GM12878 (cell line): ENCODE measurements at regions not wholly inside any gene's neighbourhood (a gene's known extent, or its start where the extent isn't known, plus 50 kb on each side); places are given as distances from the start of the nearest gene placed in this dataset.

Source experiments
- ATAC-seq: fragments of 200-7000 bp; cut with Tn5 transposase; 3 replicates; pipeline ENCODE4 v1.9.1; 2020; ENCODE audit warnings: mild to moderate bottlenecking, moderate library complexity
- BruUV-seq: library from RNA; stranded (reverse); fragments of 400-500 nt; replicated peaks from 2 replicates; lab custom pipeline; 2021; lab: Mats Ljungman, UMichigan
- CTCF ChIA-PET: fragments of 300-600 bp; sonication (Branson Sonifier 250); formaldehyde crosslinking; extraction: SDS; loops from one replicate; lab custom pipeline; 2021; ENCODE audit warnings: inconsistent platforms; lab: Yijun Ruan, JAX
- POLR2A ChIA-PET: fragments of 350-600 bp; formaldehyde crosslinking; extraction: SDS; loops from one replicate; lab custom pipeline; 2021; ENCODE audit warnings: inconsistent platforms; lab: Charles Lee
- RAD21 ChIA-PET: fragments of 300-600 bp; sonication (Branson Sonifier 250); formaldehyde crosslinking; loops from one replicate; lab custom pipeline; 2023; ENCODE audit warnings: antibody characterized with exemption; ENCODE audit not compliant: unreplicated experiment; lab: Charles Lee
- SMC1A ChIA-PET: fragments of 300-600 bp; sonication (Branson Sonifier 250); formaldehyde crosslinking; loops from one replicate; lab custom pipeline; 2023; ENCODE audit not compliant: unreplicated experiment, uncharacterized antibody; lab: Charles Lee
- DNase-seq: peaks from one replicate; pipeline ENCODE4 v3.0.0-alpha.2; 2011; ENCODE audit warnings: low read depth, low spot score
- FAIRE-seq: peaks from 3 replicates; lab custom pipeline; 2011; peaks lifted over from hg19 to GRCh38; lab: Jason Lieb, UNC
- H2AFZ ChIP-seq: 2 replicates; pipeline ENCODE4 v1.6.0; 2011; ENCODE audit warnings: low read depth, low read length, control low read depth; ENCODE audit not compliant: control insufficient read depth
- H3K27ac ChIP-seq: 2 replicates; pipeline ENCODE4 v1.5.1; 2011; ENCODE audit warnings: control low read depth; ENCODE audit not compliant: control insufficient read depth, insufficient read depth
- H3K27me3 ChIP-seq, 2 experiments: replicated peaks in 1 of 2; 2 replicates each; pipeline versions ENCODE4 v1.6.0 to v1.6.1; 2011; ENCODE audit warnings: low read length in 1 of 2; ENCODE audit not compliant: control insufficient read depth in 2 of 2, insufficient read depth in 2 of 2
- H3K36me3 ChIP-seq, 2 experiments: 2 replicates each; pipeline ENCODE4 v1.5.1; 2011; ENCODE audit warnings: low read length in 1 of 2; ENCODE audit not compliant: control insufficient read depth in 2 of 2, insufficient read depth in 2 of 2
- H3K4me1 ChIP-seq: 2 replicates; pipeline ENCODE4 v1.6.1; 2011; ENCODE audit warnings: mild to moderate bottlenecking, low read length, moderate library complexity, mixed read lengths; ENCODE audit not compliant: control insufficient read depth, insufficient read depth
- H3K4me2 ChIP-seq: 2 replicates; pipeline ENCODE4 v1.6.0; 2011; ENCODE audit warnings: control low read depth; ENCODE audit not compliant: control insufficient read depth, insufficient read depth
- H3K4me3 ChIP-seq: fragments of 200-600 bp; sonication (generic); 2 replicates; pipeline ENCODE4 v1.5.1; 2016
- H3K79me2 ChIP-seq: 2 replicates; pipeline ENCODE4 v1.6.0; 2011; ENCODE audit warnings: low read length; ENCODE audit not compliant: control insufficient read depth, insufficient read depth
- H3K9ac ChIP-seq: 2 replicates; pipeline ENCODE4 v1.8.0; 2011; ENCODE audit warnings: low read length, control low read depth, mixed read lengths; ENCODE audit not compliant: control insufficient read depth, insufficient read depth
- H3K9me3 ChIP-seq: replicated peaks from 3 replicates; pipeline ENCODE4 v1.5.1; 2011; ENCODE audit warnings: mild to moderate bottlenecking, low read length; ENCODE audit not compliant: control insufficient read depth, insufficient read depth
- H4K20me1 ChIP-seq: 2 replicates; pipeline ENCODE4 v1.6.0; 2011; ENCODE audit not compliant: control insufficient read depth, insufficient read depth
- BACH1 ChIP-seq: fragments of 450-650 bp; IDR thresholded peaks from 2 replicates; pipeline ENCODE4 v1.6.1; 2017; ENCODE audit warnings: mild to moderate bottlenecking, borderline replicate concordance
- BCLAF1 ChIP-seq: fragments of 450-650 bp; IDR thresholded peaks from 2 replicates; pipeline ENCODE4 v1.6.1; 2017; ENCODE audit warnings: antibody characterized with exemption, mild to moderate bottlenecking, moderate library complexity
- CTCF ChIP-seq, 3 experiments: IDR thresholded peaks in 2 of 3; conservative IDR thresholded peaks in 1 of 3; 2 replicates each; pipeline ENCODE4 v1.5.1; 2011; ENCODE audit warnings: low read depth in 3 of 3, low read length in 3 of 3, mild to moderate bottlenecking in 3 of 3, control low read depth in 2 of 3, moderate library complexity in 2 of 3, inconsistent platforms in 1 of 3, mixed read lengths in 1 of 3; ENCODE audit not compliant: control insufficient read depth in 2 of 3, insufficient read depth in 1 of 3; ENCODE audit errors: extremely low read depth in 1 of 3
- NR2C2 ChIP-seq: IDR thresholded peaks from 2 replicates; pipeline ENCODE4 v1.6.1; 2011; ENCODE audit warnings: borderline replicate concordance, low read depth; ENCODE audit not compliant: control insufficient read depth, insufficient read length
- SMAD5 ChIP-seq: IDR thresholded peaks from 2 replicates; pipeline ENCODE4 v1.6.1; 2016; ENCODE audit warnings: antibody characterized with exemption, low read depth
- WGBS: methylation state at CpG from one replicate; pipeline ENCODE4 v1.1.6; 2016; ENCODE audit warnings: low lambda C conversion rate; ENCODE audit not compliant: insufficient replicate concordance, insufficient coverage; ENCODE audit errors: missing lambda C conversion rate; 5-methylcytosine and 5-hydroxymethylcytosine counted together
- in situ Hi-C: fragments of 300-500 bp; cut with MboI; formaldehyde crosslinking; loops from 9 replicates; pipeline ENCODE4 v1.14.3; 2018; ENCODE audit warnings: mixed read lengths
- intact Hi-C: fragments of 100-400 bp; cut with micrococcal nuclease; formaldehyde crosslinking; loops from one replicate; pipeline ENCODE4 v1.14.2; 2022; ENCODE audit not compliant: unreplicated experiment

GRCh38 chr14:42860371-42860770 lies 1253.7 kb downstream of the LRFN5 start (continued):
- TF ChIP-seq CTCF (IDR thresholded peaks at IDR 0.05 in 2 of 3, conservative IDR thresholded peaks at IDR 0.05 in 1 of 3; ENCODE audit: control insufficient read depth in 2 of 3, extremely low read depth in 1 of 3, insufficient read depth in 1 of 3, low read depth in 3 of 3, low read length in 3 of 3) (no peak), BCLAF1 (no peak)

GRCh38 chr14:42856106-42856505 lies 1249.4 kb downstream of the LRFN5 start:
- POLR2A ChIA-PET: no interaction called here

More at GRCh38 chr14:42856106-42856505, 1249.4 kb downstream of the LRFN5 start:
- TF ChIP-seq NR2C2 (no peak), BACH1 (no peak), SMAD5 (no peak)
- no peak for ATAC-seq
- Histone ChIP-seq H3K36me3 (no peaks in the 10 kb centered on the region), H4K20me1 (no peaks in the 10 kb centered on the region), H3K4me2 (no peak overlapping the region), H3K4me1 (no peaks in the 10 kb centered on the region), H3K9me3 (no peaks in the 10 kb centered on the region), H3K4me3 (no peak overlapping the region), H3K79me2 (no peaks in the 10 kb centered on the region), H3K9ac (no peak overlapping the region), H2AFZ (no peak overlapping the region), H3K27ac (no peak overlapping the region), H3K27me3 (no peaks in the 10 kb centered on the region)
- BruUV-seq: no TSS peak
- ChIA-PET RAD21 (no interaction called here), CTCF (no interaction called here), SMC1A (no interaction called here)
- intact Hi-C loops (no loop called here), in situ Hi-C loops (no loop called here)
- DNase-seq: no peak
- FAIRE-seq: no peak
- 10% methylated on average over 1 of the region's 1 CpG for WGBS
